NCI-H526 (cell line): ENCODE measurements at regions not wholly inside any gene's neighbourhood (a gene's known extent, or its start where the extent isn't known, plus 50 kb on each side); places are given as distances from the start of the nearest gene placed in this dataset.
A peak's percentile ranks its signal among the peaks of the same experiment; 100 is the strongest.

Experiments used
- DNase-seq, 2 experiments: peaks; one replicate each; lab custom pipeline; 2025; lab: John Stamatoyannopoulos, UW

GRCh38 chrX:115491766-115492165 is 69.2 kb upstream of the PLS3 start:
- DNase-seq = no peak

- DNase-seq = no peak
These were observed 68.0 kb upstream of the PLS3 start for GRCh38 chrX:115493015-115493414.

- peak; percentile 29 to 40 for DNase-seq
These were observed 66.8 kb upstream of the PLS3 start for GRCh38 chrX:115494161-115494560.

GRCh38 chrX:115499112-115499805 is 61.7 kb upstream of the PLS3 start:
- no peak for DNase-seq

- no peak for DNase-seq
These were observed 57.9 kb upstream of the PLS3 start for GRCh38 chrX:115503099-115503498.

- DNase-seq = no peak
These were observed 56.8 kb upstream of the PLS3 start for GRCh38 chrX:115504167-115504566.
